ENCODE measurements at regions not wholly inside any gene's neighbourhood (a gene's known extent, or its start where the extent isn't known, plus 50 kb on each side); places are given as distances from the start of the nearest gene placed in this dataset.
A peak's percentile ranks its signal among the peaks of the same experiment; 100 is the strongest.
"Not testable (repeated sequence)": the region's sequence is repeated elsewhere in the genome, so short reads cannot be mapped to it uniquely, and the experiment has no call there.

DNA sequence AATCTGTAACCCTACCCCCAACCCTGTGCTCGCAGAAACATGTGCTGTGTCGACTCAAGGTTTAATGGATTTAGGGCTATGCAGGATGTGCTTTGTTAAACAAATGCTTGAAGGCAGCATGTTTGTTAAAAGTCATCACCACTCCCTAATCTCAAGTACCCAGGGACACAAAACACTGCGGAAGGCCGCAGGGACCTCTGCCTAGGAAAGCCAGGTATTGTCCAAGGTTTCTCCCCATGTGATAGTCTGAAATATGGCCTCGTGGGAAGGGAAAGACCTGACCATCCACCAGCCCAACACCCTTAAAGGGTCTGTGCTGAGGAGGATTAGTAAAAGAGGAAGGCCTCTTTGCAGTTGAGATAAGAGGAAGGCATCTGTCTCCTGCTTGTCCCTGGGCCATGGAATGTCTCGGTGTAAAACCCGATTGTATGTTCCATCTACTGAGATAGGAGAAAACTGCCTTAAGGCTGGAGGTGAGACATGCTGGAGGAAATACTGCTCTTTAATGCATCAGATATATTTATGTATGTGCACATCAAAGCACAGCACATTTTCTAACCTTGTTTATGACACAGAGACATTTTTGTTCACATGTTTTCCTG is 94.4 kb downstream of the LSM3 start:
- DNase-seq (ENCODE audit: low read depth) = not testable (repeated sequence)

DNA sequence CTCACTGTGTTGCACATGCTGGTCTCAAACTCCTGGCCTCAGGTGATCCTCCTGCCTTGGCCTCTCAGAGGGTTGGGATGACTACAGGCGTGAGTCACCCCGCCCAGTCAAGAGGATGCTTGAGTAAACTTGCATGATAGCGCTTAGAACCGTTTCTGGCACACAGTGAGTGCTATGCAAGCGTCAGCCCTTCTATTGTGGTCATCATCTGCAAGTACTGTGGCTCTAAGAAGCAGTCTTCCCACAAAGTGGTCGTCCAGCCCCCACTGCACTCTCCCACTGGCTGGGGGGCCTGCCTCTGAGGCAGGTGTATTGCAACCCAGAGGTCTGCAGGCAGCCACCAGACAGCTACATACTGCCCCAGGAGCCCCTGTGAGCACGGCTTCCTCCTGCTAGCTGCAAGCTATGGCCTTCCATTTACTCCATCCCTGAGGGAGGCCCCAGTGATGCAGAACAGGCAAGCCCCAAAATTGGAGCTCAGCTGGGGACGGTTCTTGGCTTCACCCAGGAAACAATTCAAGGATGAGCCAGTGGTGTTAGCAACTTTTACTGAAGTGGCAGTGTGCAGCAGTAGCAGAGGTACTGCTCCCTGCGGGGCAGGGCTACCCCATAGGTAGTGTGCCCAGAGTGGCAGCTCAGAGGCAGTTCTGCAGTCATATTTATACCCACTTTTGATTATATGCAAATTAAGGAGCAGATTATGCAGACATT is 95.4 kb downstream of the LSM3 start:
- peak; percentile 41 for DNase-seq (ENCODE audit: low read depth)

DNA sequence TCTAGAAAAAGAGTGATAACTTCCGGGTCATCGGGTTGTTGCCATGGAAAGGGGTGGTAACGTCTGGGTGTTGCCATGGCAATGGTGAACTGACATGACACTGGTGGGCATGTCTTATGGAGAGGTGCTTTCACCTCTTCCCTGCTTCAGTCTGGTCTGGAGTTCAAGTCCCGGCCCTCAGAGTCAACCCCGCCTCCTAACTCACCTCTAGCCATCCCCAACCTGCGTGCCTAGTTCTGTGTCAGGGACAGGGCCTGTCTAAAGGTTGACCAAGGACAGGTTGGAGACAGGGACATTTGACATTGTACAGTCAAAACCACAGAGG is 96.0 kb downstream of the LSM3 start:
- no peak for DNase-seq (ENCODE audit: low read depth)

DNA sequence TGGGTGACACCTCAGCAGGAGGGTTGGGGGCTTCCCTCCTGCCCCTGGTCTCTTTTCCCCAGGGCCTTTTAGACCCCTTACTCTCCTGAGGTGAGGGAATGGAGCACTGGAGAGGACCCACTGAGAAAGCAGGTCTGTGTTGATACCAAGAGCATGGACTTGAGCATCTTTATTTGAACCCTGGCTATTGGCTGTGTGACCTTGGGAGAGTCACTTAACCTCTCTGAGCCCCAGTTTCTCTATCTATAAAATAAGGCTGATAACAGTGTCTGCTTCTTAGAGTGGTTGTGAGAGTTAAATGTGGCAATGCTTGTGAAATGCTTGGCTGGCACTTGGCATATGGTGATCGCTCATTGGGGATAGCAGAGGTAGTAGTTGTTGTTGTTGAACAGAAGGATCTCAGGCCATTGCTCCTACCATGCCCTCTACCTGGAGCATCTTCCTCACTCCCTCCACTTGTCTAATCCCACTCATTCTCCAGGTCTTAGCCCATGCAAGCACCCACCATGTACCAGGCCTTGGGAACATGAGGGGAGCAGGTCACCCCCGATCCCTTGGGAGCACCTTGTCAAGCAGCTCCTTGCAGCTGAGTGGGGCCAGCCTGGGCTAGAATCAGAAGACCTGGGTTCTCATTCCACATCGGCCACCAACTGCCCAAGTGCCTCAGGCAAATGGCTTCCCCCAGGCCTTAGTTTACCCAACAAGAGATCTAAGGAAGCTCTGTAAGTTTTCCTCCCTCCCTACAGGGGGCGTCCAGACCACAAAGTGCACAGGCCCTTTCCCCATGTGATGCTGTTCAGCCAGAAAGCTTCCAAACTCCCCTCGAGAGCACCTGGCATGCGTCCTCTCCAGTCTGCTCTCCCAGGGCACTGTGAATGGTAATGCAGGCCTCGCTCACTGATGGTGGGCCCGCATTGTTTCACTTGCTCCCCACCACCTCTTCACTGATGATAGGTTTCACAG is 96.7 kb downstream of the LSM3 start:
- peak; percentile 28 for DNase-seq (ENCODE audit: low read depth)

DNA sequence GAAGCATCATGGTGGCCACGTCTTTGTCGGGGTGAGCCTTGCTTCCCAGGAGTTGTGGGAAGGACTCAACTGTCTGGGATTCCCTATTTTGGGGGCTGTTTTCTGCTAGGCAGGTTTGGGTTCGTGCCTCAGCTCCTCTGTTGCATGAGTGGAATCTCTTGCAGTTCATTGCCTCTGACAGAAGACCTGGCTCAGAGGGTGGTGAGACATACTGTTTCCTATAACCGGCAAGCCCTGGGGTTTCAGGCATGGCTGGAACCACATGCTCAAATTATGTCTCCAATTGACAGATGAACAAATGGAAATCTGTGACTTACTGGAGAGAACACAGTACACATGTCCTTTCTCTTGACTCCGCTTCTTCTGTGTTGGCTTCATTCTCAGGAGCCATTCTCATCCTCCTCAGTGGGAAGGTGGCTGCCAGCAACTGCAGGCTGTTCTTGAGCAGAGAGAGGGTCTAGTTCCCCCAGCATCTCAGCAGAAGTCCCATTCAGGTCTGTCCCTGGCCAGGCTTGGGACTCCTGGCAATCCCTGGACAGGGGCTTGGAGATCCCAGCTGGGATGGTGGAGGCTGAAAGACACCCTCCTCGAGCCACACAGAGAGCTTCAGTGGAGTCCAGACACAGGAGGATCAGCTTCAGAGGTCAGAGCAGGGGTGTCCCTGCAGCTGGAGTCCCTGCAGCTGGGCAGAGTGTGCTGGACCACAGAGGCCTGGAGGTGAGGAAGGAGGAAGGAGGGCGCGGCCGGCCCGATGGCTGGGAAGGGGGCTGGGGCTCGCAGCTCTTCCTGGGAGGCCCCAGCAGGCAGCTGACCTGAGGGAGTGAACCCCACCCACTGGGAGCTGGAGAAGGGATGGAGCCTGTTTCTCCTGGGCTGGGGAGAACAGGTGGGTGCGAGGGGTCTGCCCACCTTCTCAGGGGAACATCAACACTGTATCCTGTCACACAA is 97.6 kb downstream of the LSM3 start:
- DNase-seq (ENCODE audit: low read depth) = no peak

DNA sequence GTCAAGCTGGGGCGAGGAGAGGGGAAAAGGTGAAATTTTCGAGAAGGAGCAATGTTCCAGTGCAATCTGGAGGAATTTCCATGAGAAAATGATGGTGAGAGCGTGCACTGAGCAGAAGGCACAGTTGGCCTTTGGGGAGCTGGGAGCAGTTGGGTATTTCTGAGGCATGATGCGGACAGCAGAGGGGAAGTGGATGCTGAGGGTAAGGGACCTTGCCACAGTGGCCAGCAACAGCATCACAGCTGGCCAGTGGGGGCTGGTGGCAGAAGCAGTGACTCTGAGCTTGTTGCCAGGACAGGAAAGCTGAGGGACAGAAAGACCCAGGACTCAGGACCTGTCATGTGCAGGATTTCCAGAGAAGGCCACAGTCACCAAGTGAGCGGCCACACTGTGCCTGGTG is 98.9 kb downstream of the LSM3 start:
- no peak for DNase-seq (ENCODE audit: low read depth)

DNA sequence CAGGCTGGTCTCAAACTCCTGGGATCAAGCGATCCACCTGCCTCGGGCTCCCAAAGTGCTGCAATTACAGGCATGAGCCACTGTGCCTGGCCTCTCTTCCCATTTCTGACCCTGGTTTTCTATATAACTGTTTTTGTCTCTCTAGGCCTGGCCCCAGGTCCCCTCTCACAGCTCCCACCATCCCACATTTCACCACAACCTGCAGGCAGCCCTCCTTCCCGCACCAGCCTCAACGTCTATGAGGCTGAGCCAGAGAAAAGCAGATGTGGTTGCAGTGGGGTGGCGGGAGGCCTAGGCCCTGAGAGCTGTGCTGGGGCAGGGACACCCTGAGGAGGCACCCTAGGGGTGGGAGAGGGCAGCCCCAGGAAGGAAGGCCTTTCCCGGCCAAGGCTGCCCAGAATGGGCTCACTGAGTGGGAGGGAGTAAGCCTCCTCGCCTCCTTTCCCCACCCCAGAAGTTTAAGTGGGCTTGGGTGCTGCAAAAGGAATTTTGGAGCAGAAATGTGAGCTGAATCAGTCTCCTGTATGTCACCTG is 99.7 kb downstream of the LSM3 start:
- no peak for DNase-seq (ENCODE audit: low read depth)

DNA sequence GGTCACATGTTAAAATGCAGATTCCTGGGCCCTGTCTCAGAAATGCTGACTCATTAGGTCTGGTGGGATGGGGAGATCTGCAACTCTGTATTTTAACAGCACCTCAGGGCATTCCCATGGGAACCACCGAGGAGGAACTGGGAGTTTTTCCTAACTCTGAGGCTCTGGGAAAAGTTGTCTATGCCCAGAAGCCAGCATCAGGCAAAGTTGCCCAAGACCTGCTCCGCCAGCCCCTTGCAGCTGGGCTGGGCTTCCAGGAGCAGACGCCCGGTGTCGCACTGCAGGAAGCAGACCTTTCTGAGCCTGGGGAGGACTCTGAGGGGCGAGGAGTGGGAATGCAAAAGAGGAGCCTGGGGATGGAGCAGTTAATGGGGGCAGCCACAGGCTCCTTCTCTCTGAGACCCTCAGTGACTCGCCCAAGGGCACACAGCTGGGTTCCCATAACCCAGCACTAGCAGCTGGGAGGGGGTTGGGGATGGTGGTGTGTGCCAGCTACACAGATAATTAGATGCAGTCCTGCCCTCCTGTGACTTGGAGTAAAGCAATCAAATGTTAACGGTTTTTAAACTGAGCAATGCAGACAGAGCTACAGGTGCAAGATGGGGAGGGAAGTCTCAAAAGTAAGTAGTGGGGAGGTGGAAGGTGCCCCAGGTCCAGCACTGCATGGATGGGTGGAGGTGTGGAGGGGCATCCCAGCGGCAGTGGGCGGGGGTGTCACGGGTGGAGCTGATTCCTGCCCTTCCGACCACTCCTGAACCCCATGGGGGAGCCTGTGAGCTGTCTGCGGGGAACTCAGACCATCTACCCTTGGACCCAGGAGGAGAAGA is 100.4 kb downstream of the LSM3 start:
- DNase-seq (ENCODE audit: low read depth) = no peak

DNA sequence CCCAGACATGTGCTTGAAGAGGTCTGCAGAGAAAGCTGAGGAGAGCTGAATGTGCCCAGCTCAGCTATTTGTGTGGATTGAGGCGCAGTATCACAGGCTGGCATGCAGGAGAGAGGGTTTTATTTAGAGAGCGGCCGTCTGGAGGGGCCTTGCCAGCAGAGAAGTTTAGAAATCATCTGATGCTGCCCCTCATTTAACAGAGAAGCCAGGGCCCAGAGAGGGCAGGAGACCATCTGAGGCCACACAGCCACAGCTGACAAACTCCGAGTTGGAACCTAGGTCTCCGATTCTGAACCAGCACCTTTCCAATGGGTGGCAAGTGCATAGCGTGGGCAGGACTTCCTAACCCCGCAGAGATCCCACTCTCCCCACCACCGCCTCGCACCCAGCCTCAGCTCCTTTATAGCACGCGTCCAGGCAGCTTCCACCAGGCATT is 101.0 kb downstream of the LSM3 start:
- no peak for DNase-seq (ENCODE audit: low read depth)

DNA sequence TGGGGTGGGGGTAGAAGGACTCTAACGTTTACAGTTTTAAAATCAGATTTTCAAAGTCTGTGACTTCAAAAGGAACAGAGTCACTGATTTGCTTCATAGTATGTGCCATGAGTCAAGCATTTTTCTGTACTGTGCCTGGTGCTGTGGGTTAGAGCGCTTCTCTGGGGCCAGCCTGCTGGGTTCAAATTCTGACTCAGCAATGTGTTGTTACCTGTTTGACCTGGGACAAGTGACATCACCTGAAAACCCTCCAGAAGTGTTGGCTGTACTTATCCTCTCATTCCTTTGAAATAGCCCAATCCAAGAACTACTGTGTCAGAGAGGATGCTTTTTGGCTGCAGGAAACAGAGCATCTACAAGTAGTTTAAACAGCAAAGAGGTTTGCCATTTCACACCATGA is 101.7 kb downstream of the LSM3 start:
- DNase-seq (ENCODE audit: low read depth) = no peak

DNA sequence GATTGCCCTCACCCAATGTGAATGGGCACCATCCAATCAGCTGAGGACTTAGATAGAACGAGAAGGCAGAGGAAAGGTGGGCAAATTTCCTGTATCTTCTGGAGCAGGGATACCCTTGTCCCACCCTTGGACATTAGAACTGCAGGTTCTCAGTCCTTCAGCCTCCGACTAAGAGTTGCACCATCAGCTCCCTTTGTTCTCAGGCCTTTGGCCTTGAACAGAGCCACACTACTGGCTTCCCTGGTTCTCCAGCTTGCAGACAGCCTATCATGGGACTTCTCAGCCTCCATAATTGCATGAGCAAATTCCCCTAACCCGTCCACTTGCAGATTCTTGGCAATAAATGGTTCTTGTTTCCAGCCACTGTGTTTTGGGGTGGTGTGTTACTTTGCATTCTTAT is 102.4 kb downstream of the LSM3 start:
- no peak for DNase-seq (ENCODE audit: low read depth)

DNA sequence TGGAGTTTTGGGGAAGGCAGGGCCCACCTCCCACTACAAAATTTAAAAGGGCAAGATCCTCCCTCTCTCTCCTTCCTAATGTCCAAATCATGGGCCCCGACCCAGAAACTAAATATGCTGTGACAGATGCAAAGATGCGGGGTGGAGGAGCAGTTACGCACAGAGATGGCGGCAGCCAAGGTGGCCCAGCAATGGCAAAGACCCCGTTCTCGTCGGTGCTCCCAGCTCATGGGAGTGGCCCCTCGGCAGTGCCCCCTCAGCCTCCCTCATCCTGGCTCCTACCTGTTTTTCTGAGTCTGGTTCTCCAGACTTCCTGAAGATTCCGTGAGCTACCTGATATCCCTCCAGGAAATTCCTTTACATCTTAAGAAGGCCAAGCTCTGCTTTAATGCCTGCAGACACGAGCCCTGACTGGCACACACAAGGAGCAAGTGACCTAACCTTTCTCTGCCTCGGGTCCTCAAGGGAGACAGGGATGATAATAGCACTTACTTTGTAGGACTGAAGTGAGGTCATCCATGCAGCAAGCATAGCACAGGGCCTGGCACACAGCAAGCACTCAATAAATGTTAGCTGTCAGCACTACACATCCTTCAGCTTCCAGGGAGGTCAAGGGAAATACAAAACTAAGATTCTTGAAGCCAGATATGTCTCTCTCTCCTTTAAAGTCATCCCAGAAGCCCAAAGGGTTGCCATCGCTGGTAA is 103.5 kb downstream of the LSM3 start:
- DNase-seq (ENCODE audit: low read depth) = no peak

DNA sequence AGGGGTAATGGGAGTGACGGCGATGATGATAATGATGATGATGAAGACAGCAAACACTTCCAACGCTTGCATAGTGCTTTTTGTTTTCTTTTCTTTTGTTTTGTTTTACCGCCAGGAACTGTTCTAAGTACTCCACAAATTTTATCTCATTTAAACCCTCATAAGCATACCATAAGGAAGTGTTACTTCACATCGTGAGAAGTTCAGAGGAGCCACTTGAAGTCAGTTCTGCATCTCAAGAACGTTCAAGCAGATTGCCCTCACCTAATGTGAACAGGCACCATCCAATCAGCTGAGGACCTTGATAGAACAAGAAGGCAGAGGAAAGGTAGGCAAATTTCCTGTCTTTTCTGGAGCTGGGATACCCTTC is 104.1 kb downstream of the LSM3 start:
- DNase-seq (ENCODE audit: low read depth) = no peak

DNA sequence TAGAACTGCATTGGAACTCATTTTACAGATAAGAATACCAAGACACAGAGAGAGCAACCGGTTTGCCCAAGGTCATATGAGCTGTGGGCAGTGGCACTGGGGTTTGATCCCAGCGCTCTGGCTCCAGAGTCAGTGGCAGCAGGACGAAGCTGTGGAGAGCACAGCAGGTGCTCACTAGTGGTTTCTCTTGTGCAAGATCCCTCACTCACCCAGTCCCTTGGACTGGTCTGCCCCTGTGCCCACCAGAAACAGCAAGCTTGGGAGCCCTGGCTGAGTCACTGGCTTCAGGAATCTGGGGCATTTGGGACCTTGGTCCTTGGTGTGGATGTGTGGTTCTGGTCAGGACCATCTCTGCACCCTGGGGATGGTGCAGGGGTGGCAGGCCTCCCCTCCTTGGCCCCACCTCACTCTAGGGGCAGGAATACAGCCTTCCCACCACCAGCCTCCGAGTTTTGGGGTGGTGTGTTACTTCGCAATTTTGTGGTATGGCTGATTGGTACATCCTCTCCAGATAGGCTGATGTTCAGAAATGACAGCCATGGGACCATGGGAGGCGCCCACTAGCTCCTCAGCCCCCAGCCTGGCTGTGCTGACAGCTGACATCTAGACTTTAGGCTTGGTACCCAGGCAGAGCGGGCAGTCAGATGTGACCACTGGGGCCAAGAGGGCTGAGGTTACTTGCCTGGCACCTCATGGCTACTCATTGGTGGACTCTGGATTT is 104.6 kb downstream of the LSM3 start:
- DNase-seq (ENCODE audit: low read depth) = no peak

DNA sequence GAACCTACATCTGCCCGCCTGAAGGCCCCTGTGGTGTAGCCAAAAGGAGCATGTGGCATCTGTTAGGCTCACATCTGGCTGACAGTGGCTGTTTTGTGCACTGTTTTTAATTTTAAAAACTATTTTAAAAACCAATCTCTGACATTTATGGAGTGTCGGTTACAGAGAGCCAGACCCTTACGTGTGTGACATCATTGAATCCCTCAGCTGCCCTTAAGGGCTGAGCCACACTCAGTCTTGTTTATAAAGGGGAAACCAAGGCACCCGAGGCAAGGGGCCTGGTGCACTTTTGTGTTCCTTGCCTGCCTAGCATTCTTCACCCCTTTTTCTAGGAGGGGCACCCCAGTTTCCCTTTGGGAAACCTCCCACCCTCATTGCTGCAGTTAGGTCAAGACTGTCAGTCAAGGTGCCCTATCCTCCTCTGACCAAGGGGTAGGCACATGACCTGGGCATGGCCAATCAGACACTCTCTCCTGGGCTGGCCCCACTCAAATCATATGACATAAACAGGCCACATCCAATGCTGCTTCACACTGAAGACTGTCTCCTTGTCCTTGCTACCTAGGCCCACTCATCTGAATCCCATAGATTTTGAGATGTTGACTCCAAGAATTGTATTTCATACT is 105.3 kb downstream of the LSM3 start:
- no peak for DNase-seq (ENCODE audit: low read depth)

DNA sequence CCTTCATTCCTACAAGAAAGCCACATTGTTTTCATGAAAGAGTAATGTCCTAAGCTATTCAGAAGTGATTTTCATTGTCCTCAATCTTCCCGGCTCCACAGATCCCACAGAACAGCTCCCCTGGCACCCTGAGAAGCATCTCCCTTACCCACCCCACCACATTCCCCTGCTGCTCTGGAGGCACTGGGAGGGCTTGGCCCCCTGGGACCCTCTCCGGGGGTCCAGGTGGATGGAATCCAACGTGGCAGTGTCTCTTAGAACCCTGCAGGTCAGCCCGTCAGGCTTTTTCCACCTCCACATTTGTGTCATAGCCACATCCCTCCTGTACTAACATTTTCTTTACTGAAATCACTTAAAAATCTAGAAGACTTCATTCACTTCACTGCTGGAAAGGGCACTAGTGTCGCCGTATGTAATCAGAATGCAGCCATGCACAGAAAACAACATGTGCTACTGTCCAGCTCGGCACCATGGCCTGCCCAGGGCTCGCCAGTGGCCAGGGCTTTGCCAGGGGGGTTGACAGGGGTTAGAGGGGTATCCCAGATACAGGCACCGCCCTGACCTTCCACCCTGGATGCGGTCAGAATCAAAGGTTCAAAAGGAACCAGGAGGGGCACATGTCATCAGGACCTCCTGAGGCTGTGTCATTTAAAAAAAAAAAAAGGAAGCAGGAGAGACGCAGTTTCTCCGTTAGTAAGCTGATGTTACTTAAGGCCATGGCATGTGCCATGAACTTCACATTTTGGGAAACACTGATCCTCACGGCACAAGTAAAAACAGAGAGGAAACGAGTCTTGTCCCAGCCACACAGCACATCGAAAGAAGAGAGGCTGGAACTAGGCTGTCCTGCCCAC is 106.3 kb downstream of the LSM3 start:
- DNase-seq (ENCODE audit: low read depth) = no peak

DNA sequence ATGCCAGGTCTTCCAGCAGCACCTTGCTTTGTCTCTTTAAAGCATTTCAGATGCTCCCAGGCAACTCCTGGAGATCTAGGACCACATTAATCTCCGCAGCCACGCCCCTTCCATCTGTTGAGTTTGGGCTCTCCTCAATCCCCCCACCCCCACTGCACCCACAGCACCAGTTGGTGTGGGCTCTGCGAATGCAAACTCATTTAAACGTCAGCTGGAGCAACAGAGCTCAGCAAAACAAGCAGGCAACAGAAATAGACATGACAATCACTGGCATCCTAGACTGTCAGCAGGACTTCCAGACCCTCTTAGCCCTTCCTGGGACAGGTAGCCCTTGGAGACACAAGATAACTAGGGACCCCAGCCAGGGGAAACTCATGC is 106.9 kb downstream of the LSM3 start:
- DNase-seq (ENCODE audit: low read depth) = no peak

All from Daoy (cell line).